GM12891 (cell line): ENCODE measurements at regions not wholly inside any gene's neighbourhood (a gene's known extent, or its start where the extent isn't known, plus 50 kb on each side); places are given as distances from the start of the nearest gene placed in this dataset.

Experiments
- PAX5 ChIP-seq: IDR thresholded peaks from 2 replicates; pipeline ENCODE4 v1.6.1; 2011; ENCODE audit warnings: low read length, moderate library complexity, mild to moderate bottlenecking; ENCODE audit not compliant: insufficient read depth, severe bottlenecking
- POLR2A ChIP-seq: IDR thresholded peaks from 2 replicates; pipeline ENCODE4 v1.6.1; 2011; ENCODE audit warnings: low read depth, low read length, control low read depth
- POLR2AphosphoS5 ChIP-seq: IDR thresholded peaks from 2 replicates; pipeline ENCODE4 v1.6.1; 2011; ENCODE audit warnings: low read depth, low read length, control low read depth
- SPI1 ChIP-seq: IDR thresholded peaks from 2 replicates; pipeline ENCODE4 v1.6.1; 2011; ENCODE audit warnings: low read depth, low read length, control low read depth
- TAF1 ChIP-seq: IDR thresholded peaks from 2 replicates; pipeline ENCODE4 v1.6.1; 2011; ENCODE audit warnings: low read depth, low read length, control low read depth

DNA sequence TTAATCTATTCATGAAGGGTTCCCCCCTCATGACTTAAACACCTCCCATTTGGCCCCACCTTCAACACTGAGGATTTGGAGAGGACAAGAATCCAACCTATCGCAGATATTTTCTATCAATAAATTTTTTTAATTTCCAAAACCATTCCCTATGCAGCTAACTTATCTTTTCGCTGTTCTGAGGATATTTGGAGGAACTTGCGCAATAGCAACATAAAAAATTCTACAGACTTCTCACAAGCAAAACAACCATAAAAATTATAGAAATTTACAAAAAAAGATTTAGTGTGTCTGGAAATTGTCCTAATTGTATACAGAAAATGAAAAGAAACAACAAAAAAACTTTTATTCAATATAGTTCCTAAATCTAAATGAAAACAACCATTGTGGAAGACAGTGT lies 1472.7 kb upstream of the ZEB2 start:
- TF ChIP-seq POLR2A (no peak), TAF1 (no peak), PAX5 (no peak), POLR2AphosphoS5 (no peak), SPI1 (no peak)
